A549 (cell line): ENCODE measurements at regions not wholly inside any gene's neighbourhood (a gene's known extent, or its start where the extent isn't known, plus 50 kb on each side); places are given as distances from the start of the nearest gene placed in this dataset.

ENCODE experiments used
- EP300 ChIP-seq, 2 experiments: fragments of >200 bp; sonication (Bioruptor Twin); formaldehyde crosslinking; IDR thresholded peaks; 2 replicates in 1 of 2; 3 replicates in 1 of 2; pipeline ENCODE4 v1.6.1; 2016 to 2017
- HDAC2 ChIP-seq: fragments of 200-600 bp; sonication (generic); IDR thresholded peaks from 2 replicates; pipeline ENCODE4 v1.6.1; 2016
- NPAS2 ChIP-seq: fragments of 250-450 bp; sonication (Bioruptor Pico); IDR thresholded peaks from 2 replicates; pipeline ENCODE4 v1.8.0; 2022; ENCODE audit warnings: mild to moderate bottlenecking, moderate library complexity, borderline replicate concordance
- POLR2A ChIP-seq: IDR thresholded peaks from 2 replicates; pipeline ENCODE4 v1.6.1; 2012; ENCODE audit warnings: mild to moderate bottlenecking, low read length
- SMC3 ChIP-seq: fragments of >200 bp; sonication (Bioruptor Twin); formaldehyde crosslinking; IDR thresholded peaks from 3 replicates; pipeline ENCODE4 v1.6.1; 2018; ENCODE audit warnings: inconsistent platforms
- TF ChIP-seq, protein P1 (sequence below): fragments of >200 bp; sonication (Bioruptor Twin); formaldehyde crosslinking; IDR thresholded peaks from 3 replicates; pipeline ENCODE4 v1.5.1; 2016
- TF ChIP-seq, protein P2 (sequence below): fragments of 150-350 bp; IDR thresholded peaks from 2 replicates; pipeline ENCODE4 v1.6.1; 2014; ENCODE audit warnings: low read depth, mild to moderate bottlenecking, low read length
- TF ChIP-seq, protein P3 (sequence below): IDR thresholded peaks from 2 replicates; pipeline ENCODE4 v1.6.1; 2012

DNA sequence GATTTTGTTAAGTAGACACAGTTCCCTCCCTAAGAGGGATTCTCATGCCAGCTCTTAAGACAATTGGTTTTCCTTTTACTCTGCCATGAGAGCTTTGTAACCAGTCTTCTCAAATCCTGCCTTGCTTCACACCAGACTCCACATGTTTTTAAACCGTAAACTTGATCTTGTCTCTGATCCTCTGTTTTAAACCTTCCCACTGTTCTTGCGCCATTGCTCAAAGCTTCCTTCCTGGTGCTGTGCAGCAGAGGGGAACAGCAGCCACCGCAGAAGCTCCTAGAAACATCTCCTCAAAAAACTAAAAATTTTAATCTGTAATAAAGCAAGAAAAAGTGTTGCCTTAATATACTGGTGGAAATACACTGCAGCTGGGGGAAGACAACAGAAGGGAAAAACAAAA, 154.5 kb upstream of the SATB1 start:
- TF ChIP-seq, protein P1, sequence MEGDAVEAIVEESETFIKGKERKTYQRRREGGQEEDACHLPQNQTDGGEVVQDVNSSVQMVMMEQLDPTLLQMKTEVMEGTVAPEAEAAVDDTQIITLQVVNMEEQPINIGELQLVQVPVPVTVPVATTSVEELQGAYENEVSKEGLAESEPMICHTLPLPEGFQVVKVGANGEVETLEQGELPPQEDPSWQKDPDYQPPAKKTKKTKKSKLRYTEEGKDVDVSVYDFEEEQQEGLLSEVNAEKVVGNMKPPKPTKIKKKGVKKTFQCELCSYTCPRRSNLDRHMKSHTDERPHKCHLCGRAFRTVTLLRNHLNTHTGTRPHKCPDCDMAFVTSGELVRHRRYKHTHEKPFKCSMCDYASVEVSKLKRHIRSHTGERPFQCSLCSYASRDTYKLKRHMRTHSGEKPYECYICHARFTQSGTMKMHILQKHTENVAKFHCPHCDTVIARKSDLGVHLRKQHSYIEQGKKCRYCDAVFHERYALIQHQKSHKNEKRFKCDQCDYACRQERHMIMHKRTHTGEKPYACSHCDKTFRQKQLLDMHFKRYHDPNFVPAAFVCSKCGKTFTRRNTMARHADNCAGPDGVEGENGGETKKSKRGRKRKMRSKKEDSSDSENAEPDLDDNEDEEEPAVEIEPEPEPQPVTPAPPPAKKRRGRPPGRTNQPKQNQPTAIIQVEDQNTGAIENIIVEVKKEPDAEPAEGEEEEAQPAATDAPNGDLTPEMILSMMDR: no peak
- TF ChIP-seq, protein P2, sequence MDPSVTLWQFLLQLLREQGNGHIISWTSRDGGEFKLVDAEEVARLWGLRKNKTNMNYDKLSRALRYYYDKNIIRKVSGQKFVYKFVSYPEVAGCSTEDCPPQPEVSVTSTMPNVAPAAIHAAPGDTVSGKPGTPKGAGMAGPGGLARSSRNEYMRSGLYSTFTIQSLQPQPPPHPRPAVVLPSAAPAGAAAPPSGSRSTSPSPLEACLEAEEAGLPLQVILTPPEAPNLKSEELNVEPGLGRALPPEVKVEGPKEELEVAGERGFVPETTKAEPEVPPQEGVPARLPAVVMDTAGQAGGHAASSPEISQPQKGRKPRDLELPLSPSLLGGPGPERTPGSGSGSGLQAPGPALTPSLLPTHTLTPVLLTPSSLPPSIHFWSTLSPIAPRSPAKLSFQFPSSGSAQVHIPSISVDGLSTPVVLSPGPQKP: no peak
- TF ChIP-seq SMC3: no peak
- TF ChIP-seq, protein P3, sequence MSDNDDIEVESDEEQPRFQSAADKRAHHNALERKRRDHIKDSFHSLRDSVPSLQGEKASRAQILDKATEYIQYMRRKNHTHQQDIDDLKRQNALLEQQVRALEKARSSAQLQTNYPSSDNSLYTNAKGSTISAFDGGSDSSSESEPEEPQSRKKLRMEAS: no peak
- no peak for TF ChIP-seq NPAS2 (CRISPR knock-in tag)
- TF ChIP-seq POLR2A: no peak
- TF ChIP-seq HDAC2: no peak
- no peak for TF ChIP-seq EP300 (IDR thresholded peaks at IDR 0.05)
